ENCODE measurements at regions not wholly inside any gene's neighbourhood (a gene's known extent, or its start where the extent isn't known, plus 50 kb on each side); places are given as distances from the start of the nearest gene placed in this dataset.

DNA sequence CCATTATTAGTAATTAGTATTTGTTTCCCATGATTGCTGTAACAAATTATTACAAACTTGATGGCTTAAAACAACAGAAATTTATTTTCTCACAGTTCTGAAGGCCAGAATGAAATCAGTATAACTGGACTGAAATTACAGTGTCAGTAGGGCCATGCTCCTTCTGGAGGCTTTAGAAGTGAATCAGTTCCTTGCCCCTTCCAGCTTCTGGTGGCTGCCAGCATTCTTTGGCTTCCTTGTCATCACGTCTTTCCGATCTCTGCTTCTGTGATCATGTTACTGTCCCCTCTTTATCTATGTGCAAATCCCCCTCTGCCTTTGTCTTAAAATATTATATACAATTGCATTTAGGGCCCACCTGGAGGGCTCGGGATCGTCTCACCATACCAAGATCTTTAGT, 92.0 kb downstream of the FOXB1 start:
- no peak for DNase-seq

DNA sequence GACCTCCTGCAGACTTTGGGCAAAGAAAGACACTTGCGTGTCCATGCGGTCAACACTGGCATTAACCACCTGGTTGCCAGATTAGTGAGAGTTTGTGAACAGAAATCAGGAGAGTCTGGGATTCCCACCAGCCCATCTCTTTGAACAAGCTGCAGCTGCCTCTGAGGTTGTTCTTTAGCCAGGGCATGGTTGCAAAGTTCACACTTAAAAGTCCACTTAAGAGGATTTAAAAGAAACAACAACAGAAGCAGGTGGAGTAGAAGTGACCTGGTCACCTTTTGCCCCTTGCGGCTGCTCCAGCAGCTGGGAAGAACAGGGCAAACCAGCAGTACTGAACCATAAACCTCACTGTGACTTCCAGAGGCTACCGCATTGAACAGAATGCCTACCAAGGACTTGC, 97.3 kb downstream of the FOXB1 start:
- DNase-seq, result no peak

DNA sequence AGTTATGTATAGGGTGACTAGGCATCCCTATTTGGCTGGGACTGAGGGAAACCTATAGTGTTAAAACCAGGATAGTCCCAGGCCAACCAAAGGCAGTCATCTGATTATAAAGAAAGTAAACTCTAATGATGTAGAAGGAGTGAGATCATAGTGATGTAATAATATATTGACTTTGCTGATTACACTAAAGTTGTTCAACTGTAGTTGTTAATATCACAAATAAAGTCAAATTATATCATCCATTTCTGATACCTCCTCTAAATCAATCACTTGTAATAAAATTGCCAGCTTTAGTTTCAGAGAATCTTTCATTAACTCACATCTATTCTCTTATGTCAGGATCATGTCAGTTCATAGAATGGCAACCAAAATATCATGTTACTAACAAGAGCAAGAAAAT, 98.6 kb downstream of the FOXB1 start:
- no peak for DNase-seq

DNA sequence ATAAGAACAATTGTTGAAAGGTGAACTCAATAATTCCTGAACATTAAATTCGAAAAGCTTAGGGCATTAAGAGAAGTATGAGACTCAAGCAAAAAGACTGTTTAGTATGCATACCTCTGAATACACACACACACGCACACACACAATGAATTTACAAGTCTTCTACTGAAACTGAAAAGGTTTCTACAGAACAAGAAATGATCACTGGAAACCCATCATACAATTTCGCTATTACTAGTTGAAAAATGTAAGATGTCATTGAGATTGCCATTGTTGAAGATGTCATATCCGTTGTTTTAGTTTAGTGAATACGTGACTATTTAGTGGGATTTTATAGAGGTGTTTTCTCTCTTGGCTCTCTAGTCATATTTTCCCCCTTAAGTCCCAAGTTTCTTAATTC, 106.8 kb downstream of the FOXB1 start:
- DNase-seq, result no peak

DNA sequence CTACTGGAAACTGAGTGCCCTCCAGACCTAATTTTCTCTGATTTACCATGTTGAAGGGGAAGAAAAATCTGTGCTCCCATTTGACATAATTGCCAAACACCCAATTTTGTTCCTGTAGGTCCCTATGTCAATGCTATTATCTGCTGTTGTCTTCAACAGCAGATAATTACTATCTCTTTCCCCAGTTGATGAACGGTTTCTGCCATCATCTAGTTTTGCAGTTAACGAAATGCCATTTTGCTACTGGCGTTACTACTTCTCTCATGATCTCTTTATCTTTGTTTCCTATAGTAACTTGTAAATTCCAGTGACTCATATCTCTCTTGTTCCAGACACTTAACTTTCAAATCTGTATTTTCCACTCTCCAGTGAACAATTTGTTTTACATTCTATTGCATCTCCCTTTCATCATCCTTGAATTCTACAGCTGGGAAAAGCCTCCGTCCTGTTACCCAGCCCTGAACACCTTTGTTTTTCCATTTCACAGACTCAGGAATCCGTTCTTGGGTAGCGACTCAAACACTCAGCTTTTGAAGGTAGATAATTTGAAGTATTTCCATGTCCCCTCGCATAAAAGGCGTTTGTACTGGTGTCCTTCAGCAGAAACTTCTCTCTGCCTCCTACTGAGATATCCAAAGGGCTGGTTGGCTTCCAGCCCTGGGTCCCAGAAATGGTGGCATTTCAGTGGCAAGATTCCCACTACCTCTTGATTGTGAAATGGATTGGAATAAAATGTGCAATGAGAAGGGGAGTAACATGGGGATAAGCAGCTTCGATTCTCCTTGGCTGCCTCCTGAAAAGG, 111.7 kb downstream of the FOXB1 start:
- no peak for DNase-seq

DNA sequence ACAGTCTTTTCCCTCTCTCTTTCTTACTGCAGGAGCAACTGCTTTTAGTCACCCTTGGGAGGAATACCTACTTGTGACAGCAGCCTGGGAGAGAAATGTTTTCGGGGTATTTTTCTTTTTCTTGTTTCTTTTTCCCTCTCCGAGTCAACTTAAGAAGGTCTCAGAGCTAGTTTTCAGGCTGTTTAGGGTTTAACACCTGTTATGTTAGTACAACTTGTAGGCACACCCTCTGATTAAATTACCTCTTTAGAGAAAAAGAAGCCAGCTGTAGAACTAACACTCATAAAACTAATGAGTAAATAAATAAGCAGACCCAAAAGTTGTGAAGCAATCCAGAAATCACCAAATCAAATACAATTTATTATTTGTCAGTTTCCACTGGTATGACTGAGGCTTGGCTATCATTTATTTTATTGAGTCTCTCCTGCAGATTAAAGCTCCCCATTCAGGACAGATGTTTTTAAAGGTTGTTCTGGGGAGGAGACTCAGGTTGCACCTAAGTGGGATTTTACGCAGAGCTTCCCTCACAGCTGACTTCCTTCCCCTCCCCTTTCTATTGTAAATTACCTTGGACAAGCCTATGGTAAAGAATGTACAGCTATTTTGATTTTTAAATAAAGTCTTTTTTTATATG, 112.5 kb downstream of the FOXB1 start:
- DNase-seq, result no peak

DNA sequence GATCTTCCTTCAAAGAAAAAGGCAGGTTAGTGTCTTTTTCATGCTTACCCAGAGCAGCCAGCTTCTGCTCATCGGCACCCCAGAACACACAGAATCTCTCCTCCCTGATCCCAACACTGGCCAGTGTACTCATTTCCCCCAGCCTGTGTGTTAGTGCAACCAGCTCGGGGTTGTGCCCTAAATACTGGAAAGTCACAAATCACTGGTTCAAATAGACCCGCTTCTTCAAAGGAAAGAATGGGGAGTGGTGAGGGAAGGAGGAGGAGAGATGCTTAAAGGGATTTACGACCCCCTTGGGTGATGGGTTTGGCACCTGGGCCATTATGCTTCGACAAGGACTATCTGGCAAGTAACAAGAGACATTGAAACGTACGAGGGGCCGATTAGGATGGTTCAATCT, 114.0 kb downstream of the FOXB1 start:
- DNase-seq, result no peak

DNA sequence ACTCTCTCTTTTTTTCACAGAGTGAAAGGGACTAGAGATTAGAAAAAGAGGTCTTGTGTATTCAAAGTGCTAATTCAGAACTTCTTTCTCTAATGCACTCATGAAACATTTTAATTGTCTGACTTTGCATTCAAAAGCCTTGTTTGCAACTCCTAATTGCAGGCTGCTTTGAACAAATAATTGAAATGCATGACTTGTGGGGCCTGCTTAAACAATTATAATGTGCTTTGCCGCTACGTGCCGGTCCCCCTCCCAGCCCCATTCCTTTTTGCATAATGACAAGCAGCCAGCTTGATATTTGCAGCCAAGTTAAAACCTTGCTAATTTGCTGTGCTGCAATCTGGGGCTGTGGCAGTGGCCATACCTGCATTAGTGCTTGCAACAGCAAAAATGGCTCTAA, 114.5 kb downstream of the FOXB1 start:
- DNase-seq, result no peak

DNA sequence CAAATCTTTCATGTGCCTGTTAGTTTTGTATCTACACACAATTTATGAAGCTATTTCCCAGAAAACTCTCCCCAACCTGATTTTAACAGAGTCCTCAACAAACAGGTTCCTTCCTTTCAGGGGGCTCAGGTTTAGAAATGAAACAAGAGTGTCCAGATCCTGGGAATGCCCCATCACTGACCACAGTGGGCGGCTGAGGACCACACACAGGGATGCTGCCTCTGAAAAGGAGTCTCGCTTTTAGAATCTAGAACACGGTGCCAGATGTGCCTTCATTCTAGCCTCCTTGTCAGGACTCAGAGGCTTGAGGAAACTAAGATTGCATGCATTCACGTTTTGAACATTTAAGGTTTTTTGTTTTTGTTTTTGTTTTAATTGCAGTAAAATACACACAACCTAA, 115.0 kb downstream of the FOXB1 start:
- DNase-seq, result no peak

DNA sequence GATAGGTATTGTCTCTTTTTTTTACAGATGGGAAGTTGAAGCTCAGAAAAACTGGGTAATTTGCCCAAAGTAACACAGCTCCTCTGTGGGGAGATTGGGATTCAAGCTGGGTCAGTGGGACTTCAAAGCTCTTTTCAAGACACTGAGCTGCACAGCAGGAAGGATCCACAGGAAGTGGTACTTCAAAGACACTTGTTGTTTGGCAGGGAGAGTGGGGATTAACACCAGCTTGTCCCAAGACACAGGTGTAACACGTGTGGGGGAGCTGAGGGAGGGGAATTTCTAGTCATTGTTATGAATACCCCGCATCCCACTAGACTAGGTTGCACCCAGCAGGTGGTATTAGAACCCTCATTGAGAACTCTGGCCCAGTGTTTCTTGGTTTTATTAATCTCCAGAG, 116.0 kb downstream of the FOXB1 start:
- no peak for DNase-seq

DNA sequence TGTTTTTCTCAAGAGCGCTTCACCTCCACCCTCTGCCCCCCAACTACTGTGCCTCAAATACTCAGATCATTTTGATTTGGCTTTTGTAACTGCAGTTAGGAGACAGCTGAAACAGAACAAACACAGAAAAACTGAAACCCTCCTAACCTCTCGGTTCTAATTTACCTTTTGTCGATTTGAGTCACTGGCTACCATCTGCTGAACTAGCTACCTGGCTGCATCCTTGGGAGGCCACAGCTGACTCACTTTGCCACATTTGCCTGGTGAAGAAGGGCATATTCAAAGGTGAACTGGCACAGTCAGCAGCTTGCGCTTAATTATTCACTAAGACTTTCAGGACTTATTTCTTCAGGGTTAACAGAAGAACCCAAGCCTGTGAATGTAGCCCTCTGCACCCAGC, 117.7 kb downstream of the FOXB1 start:
- DNase-seq, result no peak

DNA sequence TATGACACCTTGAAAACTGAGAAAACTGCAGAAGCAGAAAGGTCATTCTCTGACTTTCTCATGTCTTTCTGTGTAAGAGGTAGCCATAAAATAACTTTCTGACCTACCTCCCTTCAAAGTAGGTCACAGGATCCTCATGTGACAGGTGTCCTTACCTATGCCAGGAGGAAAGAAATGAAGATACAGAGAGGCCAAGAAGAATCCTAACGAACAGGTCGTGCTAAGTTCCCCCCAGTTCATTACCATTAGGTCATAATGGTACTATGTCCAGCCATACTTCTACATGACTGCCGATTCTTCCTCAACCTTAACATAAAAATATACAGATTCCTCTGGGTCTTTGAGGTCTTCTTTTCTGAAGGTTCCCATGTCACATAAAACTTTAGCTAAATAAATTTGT, 118.6 kb downstream of the FOXB1 start:
- DNase-seq, result no peak

DNA sequence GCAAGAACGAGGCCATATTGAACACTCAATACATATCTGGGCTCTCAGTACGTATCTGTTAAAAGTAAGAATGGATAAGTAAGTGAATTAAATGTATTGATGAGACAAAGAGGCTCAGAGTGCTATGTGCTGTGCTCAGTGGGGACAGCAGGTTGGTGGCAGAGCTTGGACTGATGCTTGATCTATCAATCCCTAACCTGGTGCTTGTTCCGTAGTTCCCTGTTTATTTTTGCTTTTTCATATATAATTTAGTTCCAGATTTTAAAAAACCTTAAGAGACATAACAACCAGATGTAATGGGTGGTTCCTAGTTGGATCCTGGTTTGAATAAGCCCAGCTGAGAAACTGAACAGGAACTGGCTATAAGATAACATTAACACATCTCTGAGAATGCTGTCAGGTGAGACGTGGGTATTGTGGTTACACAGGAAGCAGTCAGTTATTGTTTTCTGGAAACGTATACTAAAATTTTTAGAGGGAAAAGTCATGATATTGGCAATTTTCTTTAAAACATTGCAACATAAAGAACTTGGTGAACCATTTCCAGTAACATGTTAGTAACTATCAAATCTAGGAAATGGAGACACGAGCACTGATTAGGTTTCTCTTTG, 120.5 kb downstream of the FOXB1 start:
- DNase-seq, result no peak

DNA sequence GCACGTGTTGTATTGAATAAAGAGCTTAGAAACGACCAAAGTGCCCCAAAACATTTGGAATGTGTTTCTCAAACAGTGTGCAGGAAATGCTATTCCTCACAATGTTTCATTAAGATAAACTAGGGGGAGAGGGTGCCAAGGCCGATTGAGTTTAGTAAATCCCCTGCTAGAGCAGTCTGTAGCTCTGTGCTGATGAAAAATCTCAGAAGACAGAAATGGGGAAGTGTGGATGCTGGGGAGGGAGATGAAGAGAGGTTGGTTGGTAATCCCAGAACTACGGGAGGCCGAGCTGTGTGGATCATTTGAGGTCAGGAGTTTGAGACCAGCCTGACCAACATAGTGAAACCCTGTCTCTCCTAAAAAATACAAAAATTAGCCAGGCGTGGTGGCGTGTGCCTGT, 121.2 kb downstream of the FOXB1 start:
- no peak for DNase-seq

DNA sequence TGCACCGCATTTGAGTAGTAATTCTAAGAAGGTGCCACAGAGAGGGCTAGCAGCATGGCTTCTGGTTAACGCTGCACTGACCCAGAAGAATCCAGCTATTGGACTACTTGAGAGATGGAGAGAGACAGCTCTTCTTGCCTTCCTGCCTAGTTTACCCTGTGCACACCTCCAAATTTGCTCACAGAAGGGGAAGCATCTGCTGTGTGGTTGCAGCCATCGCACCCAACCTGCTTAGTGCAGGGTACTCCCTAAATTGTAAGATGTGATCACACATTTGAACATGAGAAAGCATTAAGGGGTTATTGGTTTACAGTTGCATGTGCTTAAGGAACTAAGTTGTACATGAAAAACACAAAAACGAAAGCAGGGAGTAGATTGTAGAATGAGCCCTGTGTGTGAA, 122.1 kb downstream of the FOXB1 start:
- no peak for DNase-seq

DNA sequence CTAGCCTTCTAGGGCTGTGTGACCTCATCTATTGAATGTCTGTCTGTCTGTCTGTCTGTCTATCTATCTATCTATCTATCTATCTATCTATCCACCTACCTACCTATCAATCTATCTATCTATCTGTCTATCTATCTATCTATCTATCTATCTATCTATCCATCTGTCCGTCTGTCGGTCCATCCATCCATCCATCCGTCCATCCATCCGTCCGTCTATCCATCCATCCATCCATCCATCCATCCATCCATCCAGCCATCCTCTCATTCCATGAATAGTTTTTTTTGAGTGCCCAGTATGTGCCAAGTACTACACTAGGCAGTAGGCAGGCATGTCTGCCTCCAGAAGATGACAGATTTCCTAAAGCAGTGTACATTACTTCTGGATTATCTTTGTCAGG, 122.5 kb downstream of the FOXB1 start:
- DNase-seq, result no peak

DNA sequence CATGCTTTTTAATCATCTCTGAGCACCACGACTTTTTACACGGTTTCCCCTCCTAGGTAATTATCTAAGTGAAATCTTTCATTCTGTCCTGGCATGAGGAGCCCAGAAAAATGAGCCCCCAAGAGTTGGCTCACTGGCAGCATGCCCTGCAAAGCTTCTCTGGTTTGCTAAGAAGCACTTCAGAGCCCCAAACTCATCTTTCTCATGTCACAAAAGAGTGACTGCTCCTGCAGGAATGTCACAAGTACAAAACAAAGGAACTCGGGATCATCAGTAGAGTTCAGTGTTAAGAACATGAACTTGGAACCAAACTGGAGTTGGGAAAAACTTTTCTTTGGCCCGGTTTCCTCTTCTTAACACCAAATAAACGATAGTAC, 123.9 kb downstream of the FOXB1 start:
- no peak for DNase-seq

DNA sequence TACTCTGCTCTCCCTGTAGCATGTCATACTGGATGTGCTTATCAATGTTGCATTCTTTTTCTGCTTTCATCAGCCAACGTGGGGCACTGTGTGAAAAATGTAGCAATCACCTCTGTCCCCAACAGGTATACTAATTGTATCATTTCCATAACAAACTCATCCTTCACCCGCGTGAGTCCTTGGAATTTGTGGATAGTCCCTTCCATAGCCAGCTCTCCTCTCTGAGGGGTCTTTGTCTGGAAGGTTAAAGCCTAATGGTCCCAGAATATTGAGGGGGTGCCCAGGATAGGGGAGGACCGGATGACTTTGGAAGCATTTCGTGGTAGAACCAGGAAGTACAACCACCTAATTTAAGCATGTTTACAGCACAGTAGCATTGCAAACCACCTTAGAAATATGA, 124.6 kb downstream of the FOXB1 start:
- DNase-seq, result no peak

DNA sequence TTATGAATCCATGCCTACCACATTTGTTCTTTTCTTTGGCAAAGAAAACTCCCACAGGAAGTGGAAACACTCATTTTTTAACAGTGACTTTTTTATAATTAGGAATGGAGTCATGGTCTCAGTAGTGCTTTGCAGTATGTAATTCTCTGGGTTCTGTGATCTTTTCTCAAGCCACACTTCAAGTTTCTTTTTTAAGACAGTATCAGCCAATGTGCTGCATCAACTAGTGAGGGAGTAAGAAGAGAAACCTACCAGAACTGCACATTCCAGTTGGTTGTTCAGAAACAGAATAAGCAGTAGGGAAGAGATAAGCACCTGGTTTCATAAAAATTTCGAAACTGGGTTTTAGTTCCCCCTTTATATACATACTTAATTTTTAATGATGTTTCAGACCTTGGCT, 126.3 kb downstream of the FOXB1 start:
- DNase-seq, result no peak

DNA sequence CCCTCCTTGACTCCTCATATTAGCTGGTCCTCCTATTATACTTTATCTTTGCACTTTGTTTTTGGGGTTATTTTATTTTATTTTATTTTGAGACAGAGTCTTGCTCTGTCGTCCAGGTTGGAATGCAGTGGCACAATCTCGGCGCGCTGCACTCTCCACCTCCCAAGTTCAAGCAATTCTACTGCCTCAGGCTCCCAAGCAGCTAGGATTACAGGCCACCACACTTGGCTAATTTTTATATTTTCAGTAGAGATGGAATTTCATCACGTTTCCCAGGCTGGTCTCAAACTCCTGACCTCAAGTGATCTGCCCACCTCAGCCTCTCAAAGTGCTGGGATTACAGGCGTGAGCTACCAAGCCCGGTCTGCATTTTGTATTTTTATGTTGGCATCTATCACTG, 126.7 kb downstream of the FOXB1 start:
- no peak for DNase-seq

DNA sequence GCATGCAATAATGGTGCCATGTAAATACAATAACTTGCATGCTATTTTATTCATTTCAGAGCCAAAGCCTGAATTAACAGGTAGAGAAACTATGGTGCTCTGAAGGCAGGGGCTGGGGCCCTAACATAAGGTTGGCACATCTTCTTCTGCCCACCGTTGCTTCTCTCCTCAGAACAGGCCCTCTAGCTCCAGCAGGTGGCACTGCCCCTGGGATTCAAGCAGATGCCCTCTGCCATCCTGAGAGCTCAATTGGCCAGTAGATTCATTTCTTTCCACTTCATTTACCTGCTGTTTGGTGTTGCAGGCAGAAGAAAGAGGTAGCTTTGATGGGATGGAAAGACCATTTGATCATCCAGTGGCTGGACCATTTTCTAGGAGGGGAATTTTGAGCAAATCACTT, 130.5 kb downstream of the FOXB1 start:
- no peak for DNase-seq

DNA sequence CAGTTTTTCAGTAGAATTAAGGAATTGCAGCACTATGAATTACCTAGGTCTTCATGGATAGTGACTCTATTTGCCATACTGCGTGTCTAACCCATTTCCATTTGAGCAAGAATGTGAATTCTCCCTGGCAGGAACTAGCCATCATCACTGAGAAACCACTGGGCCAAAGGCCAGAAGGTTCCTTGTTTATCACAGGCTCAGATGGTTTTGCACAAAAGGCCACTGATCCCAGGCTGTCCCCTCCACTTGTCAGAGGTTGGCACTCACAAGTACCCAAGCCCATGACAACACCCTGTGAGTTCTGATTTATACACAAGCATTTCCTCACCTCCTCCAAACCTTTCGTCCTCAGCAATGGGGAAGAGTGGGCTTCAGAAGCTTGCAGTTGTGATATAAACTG, 131.8 kb downstream of the FOXB1 start:
- no peak for DNase-seq

DNA sequence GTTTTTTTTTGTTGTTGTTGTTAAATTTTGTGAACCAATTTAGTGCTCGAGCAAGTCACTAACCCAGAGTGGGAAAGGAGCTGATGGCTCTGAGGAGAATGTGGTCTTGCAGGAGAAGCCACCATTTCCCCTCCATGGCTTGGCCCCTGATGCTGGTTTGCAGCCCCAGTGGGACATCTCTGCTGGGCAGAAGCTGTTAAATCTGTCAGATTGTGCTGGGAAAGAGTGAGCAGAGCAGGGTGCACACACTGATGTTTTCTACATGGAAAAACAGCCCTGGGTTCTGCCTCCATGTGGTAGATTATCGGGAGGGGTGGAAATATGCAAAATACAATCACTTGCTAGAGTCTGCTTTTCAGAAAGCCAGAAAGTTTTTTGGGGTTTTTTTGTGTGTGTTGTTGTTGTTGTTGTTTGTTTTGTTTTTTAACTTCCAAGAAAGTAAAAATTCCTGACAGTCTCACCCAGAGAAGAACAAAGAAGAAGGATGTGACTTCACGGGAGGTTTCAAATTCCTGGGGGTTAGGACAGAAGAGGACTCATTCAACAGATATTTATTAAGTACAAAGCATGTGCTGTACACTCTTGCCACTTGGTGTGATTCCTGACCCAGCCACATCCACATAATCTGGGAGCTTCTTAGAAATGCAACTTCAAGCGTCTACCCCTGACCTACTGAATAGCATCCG, 133.7 kb downstream of the FOXB1 start:
- DNase-seq, result no peak

DNA sequence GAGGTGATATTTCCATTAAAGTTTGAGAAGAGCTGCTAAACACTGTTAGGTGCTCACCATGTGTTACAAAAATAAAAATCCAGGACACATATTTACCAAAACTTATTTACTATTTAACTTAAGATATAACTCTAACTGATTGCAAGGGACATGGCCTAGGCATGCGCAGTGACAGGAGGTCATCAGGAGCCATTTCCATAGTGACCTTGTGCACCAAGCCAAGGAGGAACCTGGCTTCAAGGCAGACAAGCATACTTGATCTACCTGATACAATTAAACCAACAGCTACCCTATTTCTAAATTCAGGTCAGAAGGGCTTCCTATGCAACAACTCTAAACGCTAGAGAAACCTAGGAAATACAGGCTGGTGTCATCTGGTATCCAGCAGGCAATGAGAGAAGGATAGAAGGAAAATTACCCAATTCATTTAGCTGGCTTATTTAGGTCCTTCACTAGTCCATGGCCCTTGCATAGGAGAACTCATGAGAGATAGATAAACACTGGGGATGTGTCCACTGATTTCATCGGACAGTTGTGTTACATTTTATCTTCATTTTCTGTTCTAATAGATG, 134.4 kb downstream of the FOXB1 start:
- DNase-seq, result no peak
